GM18870 (cell line): ENCODE measurements at regions not wholly inside any gene's neighbourhood (a gene's known extent, or its start where the extent isn't known, plus 50 kb on each side); places are given as distances from the start of the nearest gene placed in this dataset.
"Not testable (repeated sequence)": the region's sequence is repeated elsewhere in the genome, so short reads cannot be mapped to it uniquely, and the experiment has no call there.

Experiments
- ATAC-seq: cut with Tn5 transposase; IDR thresholded peaks from one replicate; pipeline ENCODE4 v1.9.1; 2021; ENCODE audit warnings: moderate library complexity; ENCODE audit not compliant: unreplicated experiment

GRCh38 chr9:107839371-107839770, 349.8 kb upstream of the KLF4 start:
- ATAC-seq = no peak

DNA sequence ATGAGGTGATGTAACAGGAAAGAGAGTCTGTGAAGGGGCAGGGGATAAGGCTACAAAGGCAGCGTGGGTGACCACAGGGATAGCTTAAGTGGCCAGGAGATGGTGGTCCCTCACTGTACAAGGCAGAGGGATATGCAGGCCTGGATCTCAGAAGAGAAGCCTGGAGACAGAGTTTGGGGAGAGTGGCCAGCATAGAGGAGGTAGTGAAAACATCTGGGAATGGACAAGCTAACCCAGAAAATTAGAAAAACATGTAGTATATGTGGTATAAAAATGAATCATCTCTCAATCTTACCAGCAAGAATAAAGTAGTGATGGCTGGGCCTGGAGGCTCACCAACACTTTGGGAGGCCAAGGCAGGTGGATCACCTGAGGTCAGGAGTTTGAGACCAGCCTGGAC, 349.2 kb upstream of the KLF4 start:
- ATAC-seq = no peak

DNA sequence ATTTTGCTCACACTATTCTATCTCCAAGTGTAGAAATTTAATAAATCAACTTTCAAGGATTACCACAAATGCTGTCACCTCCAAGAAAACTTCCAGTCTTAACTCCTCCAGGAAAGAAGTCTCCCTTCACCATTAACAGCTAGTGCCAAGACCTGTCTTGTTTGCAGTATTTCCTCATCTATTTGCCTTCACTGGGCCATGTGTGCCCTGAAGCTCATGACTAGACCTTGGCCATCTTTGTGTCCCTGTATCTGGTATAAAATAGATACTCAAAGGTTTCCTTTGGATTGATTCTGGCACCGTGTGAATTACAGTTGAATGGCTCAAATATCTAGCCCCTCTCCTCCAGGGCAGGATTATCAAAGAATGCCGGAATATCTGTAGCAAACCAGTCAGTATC, 346.7 kb upstream of the KLF4 start:
- no peak for ATAC-seq

- ATAC-seq = no peak
These were observed 343.7 kb upstream of the KLF4 start for GRCh38 chr9:107833295-107833694.

GRCh38 chr9:107832871-107833270, 343.3 kb upstream of the KLF4 start:
- ATAC-seq = no peak

DNA sequence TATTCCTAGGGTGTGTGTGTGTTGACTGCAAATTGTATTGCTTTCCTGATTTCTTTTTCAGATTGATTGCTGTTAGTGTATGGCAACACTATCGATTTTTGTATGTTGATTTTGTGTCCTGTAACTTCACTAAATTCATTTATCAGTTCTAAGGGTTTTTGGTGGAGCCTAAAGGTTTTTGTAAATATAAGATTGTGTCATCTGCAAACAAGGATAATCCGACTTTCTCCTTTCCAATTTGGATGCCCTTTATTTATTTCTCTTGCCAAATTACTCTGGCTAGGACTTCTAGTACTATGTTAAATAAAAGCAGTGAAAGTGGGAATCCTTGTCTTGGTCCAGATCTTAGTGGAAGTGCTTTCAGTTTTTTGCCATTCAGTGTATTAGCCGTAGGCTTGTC, 340.9 kb upstream of the KLF4 start:
- no peak for ATAC-seq

- no peak for ATAC-seq
These were observed 338.3 kb upstream of the KLF4 start for GRCh38 chr9:107827884-107828283.

GRCh38 chr9:107827304-107827703, 337.7 kb upstream of the KLF4 start:
- ATAC-seq = peak; percentile 95

GRCh38 chr9:107826688-107826983, 337.1 kb upstream of the KLF4 start:
- ATAC-seq = not testable (repeated sequence)

GRCh38 chr9:107824556-107824955, 335.0 kb upstream of the KLF4 start:
- no peak for ATAC-seq

DNA sequence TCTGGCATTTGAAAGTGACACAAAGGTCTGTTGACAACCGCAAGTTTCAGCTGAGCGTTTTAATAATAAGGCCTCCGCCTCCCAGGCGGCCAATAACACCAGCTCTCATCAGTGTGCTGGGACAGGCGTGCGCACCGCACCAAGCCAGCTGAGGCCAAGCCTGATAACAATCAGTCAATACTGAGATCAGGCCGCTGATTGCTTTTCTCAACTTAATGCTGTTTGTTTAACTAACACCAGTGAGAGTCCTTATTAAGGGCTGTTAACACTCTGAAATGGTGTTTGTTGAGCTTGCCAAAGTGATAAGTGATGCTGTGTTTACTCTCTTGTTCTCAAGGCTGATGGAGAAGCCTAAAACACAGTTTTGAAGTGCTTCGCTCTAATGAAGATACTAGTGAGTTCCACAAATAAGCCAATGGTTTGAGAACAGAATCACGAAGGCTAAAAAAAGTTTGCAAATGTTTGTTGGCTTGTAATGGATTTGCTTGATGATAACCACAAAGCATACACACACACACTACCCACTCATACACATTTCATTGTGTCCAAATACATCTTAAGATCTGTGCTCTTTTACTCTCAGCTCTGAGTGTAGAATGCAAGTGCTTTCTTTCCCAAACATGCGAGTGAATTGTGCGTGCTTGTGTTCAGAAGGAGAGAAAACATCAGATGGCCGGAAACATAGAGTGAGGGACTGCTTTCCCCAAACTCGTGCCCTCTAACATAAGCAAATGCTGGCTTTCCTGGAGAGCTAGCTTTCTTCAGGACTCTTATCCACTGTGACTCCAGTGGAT, 330.4 kb upstream of the KLF4 start:
- ATAC-seq = no peak

- ATAC-seq = not testable (repeated sequence)
These were observed 328.9 kb upstream of the KLF4 start for GRCh38 chr9:107818503-107818829.

- not testable (repeated sequence) for ATAC-seq
These were observed 328.3 kb upstream of the KLF4 start for GRCh38 chr9:107817595-107818502.

DNA sequence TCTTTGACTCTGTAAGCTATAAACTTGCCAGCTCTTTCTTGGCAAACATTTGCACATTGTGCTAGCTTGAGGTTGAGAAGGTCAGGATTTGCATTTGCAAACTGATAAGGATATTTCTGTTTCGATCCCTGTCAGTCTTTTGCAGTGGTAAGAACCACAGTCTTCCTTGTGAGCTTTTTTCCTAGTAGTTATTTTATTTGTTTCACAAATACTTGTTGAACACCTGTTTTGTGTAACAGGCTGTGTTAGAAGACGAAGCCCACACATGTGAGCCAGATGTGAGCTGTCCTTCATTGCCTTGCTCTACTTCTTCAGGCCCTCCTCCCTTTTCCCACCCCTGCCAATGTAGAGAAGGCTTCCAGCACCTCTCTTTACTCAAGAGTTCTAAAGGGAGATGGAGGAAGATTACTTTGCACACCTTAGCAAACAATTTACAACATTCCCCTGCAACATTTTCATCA, 327.0 kb upstream of the KLF4 start:
- ATAC-seq = peak; percentile 55

DNA sequence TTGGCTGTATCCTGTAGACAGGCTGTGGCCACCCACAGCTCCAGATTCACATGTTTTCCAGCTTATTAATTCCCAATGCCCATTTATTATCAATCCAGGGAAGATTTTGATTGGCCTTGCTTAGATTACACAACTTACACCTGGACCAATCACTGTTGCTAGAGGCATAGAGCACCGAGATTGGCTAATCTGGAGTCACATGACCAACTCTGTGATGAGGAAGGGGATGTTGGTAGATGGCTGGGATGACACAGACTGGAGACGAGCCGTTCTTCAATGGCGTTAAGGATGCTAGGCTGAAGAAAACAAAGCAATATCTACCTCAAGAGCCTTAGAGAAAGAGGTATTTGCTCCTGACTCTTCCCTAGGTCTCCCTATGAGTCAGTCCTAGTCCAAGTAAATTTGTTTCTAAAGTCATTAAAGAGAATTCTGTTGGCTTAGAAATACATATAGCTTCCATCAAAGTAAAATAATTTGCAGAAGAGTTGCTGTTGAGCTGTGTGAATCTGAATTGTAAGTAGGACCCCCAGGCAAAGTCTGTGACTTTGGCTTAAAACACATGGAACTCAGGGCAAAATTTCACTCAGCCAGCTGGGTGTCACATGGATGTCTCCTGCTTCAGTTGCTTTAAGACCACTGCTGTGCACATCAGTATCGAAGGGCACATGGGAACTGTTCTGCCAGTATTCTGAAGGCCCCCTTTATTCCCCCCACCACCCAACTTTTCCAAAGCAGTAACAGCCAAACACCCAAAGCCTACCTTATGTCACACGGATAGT, 326.4 kb upstream of the KLF4 start:
- ATAC-seq = no peak

DNA sequence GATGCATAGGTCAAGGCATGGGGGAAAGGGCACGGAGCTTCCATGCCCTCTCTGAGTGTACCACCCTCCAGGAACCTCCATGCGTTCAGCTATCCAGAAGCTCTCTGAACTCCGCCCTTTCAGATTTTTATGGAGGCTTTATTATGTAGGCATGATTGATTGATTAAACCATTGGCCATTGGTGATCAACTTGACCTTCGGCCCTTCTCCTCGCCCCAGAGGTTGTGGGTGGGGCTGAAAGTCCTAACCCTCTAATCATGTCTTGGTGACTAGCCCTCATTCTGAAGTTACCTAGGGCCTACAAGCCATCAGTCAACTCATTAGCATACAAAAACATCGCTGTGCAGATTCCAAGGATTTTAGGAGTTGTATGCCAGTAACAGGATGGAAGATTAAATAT, 323.7 kb upstream of the KLF4 start:
- no peak for ATAC-seq

DNA sequence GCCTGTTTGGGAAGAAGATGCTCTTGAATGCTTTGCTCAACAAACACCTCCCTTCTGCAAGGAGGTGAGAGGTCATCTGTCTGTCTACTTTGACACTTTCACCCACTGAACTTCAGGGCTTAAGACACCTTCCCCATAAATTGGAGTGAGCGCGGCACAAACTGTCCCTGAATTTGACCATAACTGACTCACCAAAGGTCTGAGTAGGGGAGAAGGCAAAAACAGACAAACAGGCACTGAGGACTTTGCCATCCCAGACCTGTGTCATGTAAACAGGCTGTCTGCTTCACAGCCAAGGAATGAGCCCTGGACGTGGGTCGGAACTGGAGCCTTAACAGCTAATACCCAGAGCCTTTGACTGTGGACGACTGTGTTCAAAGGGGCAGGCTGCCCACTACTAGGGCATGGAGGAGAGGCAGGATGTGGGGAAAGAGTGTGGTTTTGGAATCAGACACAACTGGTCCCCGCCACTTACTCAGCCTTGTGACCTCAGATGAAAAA, 320.9 kb upstream of the KLF4 start:
- no peak for ATAC-seq

GRCh38 chr9:107809871-107810460, 320.4 kb upstream of the KLF4 start:
- ATAC-seq = no peak

DNA sequence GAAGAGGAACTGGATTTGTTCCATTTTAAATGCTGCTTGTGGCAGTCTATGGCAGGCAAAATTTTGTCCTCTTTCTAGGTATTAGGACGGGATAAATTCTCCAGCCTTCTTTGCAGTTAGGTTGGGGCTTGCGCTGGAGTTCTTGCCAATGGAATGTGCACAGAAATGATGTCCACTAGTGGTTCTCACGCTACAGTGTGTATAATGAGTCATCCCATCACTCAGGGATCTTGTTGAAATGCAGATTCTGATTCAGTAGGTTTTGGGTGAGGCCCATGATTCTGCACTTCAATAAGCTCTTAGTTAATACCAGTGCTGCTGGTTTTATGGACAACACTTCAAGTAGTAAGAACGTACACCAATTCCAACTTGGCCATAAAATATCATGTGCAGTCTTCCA, 317.6 kb upstream of the KLF4 start:
- ATAC-seq = no peak

DNA sequence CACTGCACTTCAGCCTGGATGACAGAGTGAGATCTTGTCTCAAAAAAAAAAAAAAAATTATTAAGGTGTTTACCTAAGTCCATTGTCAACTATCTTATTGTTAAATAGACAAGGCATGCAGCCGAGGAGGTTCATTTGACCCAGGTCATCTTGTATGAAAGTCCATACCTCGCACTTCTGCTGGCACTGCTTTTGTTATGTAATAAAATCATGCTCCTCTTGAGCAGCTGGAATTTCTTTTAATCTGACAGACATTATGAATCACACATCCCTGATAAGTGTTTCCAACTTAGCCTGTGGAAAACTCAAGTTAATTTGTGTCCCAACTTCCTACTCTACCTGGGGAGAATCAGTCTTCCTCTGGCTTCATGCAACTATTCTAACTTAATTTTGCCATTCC, 315.6 kb upstream of the KLF4 start:
- no peak for ATAC-seq

- no peak for ATAC-seq
These were observed 304.7 kb upstream of the KLF4 start for GRCh38 chr9:107794259-107794658.
